ENCODE measurements at regions not wholly inside any gene's neighbourhood (a gene's known extent, or its start where the extent isn't known, plus 50 kb on each side); places are given as distances from the start of the nearest gene placed in this dataset.

GRCh38 chr2:175744000-175744399 lies 258.1 kb downstream of the LNPK start:
- H3K4me3 ChIP-seq (ENCODE audit: low read depth, low read length) = no peak overlapping the region
- no peak overlapping the region for H3K27ac ChIP-seq (ENCODE audit: low read depth, low read length)
- CTCF ChIA-PET = interaction anchor here (0.6 kb wide), 1 partner anchor 215 kb away, joined by 3 read pairs; no protein-coding TSS in a partner anchor
- POLR2A ChIA-PET = no interaction called here
- DNase-seq (ENCODE audit: low read depth, low spot score) = no peak
- no peaks in the 10 kb centered on the region for H3K9me3 ChIP-seq (ENCODE audit: control insufficient read depth, insufficient read depth, low read length)
- TF ChIP-seq, protein P1, sequence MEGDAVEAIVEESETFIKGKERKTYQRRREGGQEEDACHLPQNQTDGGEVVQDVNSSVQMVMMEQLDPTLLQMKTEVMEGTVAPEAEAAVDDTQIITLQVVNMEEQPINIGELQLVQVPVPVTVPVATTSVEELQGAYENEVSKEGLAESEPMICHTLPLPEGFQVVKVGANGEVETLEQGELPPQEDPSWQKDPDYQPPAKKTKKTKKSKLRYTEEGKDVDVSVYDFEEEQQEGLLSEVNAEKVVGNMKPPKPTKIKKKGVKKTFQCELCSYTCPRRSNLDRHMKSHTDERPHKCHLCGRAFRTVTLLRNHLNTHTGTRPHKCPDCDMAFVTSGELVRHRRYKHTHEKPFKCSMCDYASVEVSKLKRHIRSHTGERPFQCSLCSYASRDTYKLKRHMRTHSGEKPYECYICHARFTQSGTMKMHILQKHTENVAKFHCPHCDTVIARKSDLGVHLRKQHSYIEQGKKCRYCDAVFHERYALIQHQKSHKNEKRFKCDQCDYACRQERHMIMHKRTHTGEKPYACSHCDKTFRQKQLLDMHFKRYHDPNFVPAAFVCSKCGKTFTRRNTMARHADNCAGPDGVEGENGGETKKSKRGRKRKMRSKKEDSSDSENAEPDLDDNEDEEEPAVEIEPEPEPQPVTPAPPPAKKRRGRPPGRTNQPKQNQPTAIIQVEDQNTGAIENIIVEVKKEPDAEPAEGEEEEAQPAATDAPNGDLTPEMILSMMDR (IDR thresholded peaks at IDR 0.05; ENCODE audit: low read depth, low read length) = no peak
- H3K27me3 ChIP-seq (ENCODE audit: control insufficient read depth, insufficient read depth, low read length) = peaks cover 5% of the 10 kb centered on the region

GRCh38 chr2:175743011-175743410 lies 259.1 kb downstream of the LNPK start:
- CTCF ChIA-PET = no interaction called here
- POLR2A ChIA-PET = no interaction called here
- DNase-seq (ENCODE audit: low read depth, low spot score) = no peak
- H3K4me3 ChIP-seq (ENCODE audit: low read depth, low read length) = no peak overlapping the region
- TF ChIP-seq, protein P1 (IDR thresholded peaks at IDR 0.05; ENCODE audit: low read depth, low read length) = no peak
- no peak overlapping the region for H3K27ac ChIP-seq (ENCODE audit: low read depth, low read length)
- no peaks in the 10 kb centered on the region for H3K9me3 ChIP-seq (ENCODE audit: control insufficient read depth, insufficient read depth, low read length)
- H3K27me3 ChIP-seq (ENCODE audit: control insufficient read depth, insufficient read depth, low read length) = peaks cover 5% of the 10 kb centered on the region

DNA sequence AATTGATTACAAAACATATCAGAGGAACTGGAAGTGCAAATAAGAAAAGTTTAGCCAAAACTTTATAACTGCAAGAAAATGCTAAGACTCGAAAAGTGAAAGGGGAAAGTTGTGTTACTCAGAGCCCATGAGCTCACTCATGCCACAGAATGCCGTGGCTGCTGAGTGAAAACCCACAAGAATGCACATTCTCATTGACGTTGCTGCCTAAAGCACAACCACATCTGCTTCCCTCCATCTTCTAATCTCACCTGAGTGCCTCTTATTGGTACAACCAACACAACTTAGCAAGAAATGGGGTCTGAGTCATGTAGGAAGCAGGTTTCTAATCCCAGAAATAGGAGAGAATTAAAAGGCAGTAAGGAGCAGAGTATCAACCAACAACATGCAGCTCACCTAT lies 259.7 kb downstream of the LNPK start:
- Histone ChIP-seq H3K4me3 (ENCODE audit: low read depth, low read length) (no peak overlapping the region), H3K9me3 (ENCODE audit: control insufficient read depth, insufficient read depth, low read length) (no peaks in the 10 kb centered on the region), H3K27me3 (ENCODE audit: control insufficient read depth, insufficient read depth, low read length) (peaks cover 5% of the 10 kb centered on the region), H3K27ac (ENCODE audit: low read depth, low read length) (no peak overlapping the region)
- CTCF ChIA-PET = no interaction called here
- no peak for DNase-seq (ENCODE audit: low read depth, low spot score)
- POLR2A ChIA-PET = no interaction called here
- TF ChIP-seq, protein P1 (IDR thresholded peaks at IDR 0.05; ENCODE audit: low read depth, low read length) = no peak

- Histone ChIP-seq H3K4me3 (ENCODE audit: low read depth, low read length) (no peak overlapping the region), H3K27ac (ENCODE audit: low read depth, low read length) (no peak overlapping the region), H3K27me3 (ENCODE audit: control insufficient read depth, insufficient read depth, low read length) (peaks cover 2% of the 10 kb centered on the region), H3K9me3 (ENCODE audit: control insufficient read depth, insufficient read depth, low read length) (no peaks in the 10 kb centered on the region)
- CTCF ChIA-PET = no interaction called here
- TF ChIP-seq, protein P1 (IDR thresholded peaks at IDR 0.05; ENCODE audit: low read depth, low read length) = no peak
- DNase-seq (ENCODE audit: low read depth, low spot score) = no peak
- POLR2A ChIA-PET = no interaction called here
Measured at GRCh38 chr2:175741164-175741563, 260.9 kb downstream of the LNPK start.

- ChIA-PET POLR2A (no interaction called here), CTCF (no interaction called here)
- TF ChIP-seq, protein P1 (IDR thresholded peaks at IDR 0.05; ENCODE audit: low read depth, low read length) = no peak
- no peaks in the 10 kb centered on the region for H3K27me3 ChIP-seq (ENCODE audit: control insufficient read depth, insufficient read depth, low read length)
- no peak for DNase-seq (ENCODE audit: low read depth, low spot score)
- no peak overlapping the region for H3K27ac ChIP-seq (ENCODE audit: low read depth, low read length)
- H3K9me3 ChIP-seq (ENCODE audit: control insufficient read depth, insufficient read depth, low read length) = no peaks in the 10 kb centered on the region
- no peak overlapping the region for H3K4me3 ChIP-seq (ENCODE audit: low read depth, low read length)
Measured at GRCh38 chr2:175737722-175738361, 264.2 kb downstream of the LNPK start.
